ENCODE measurements at regions not wholly inside any gene's neighbourhood (a gene's known extent, or its start where the extent isn't known, plus 50 kb on each side); places are given as distances from the start of the nearest gene placed in this dataset.

GRCh38 chr12:25741917-25742316 lies 188.8 kb upstream of the LMNTD1 start:
- H3K4me1 ChIP-seq (ENCODE audit: insufficient read depth), result no peaks in the 10 kb centered on the region
- H3K4me3 ChIP-seq, result no peak overlapping the region
- WGBS, 3 donors, result 99 to 100% (median 100%) methylated on average over 1 of the region's 1 CpG
- DNase-seq, result no peak
- no peaks in the 10 kb centered on the region for H3K27me3 ChIP-seq
- no peaks in the 10 kb centered on the region for H3K9me3 ChIP-seq
- no peak overlapping the region for H3K27ac ChIP-seq
- H3K36me3 ChIP-seq, result no peaks in the 10 kb centered on the region
- TF ChIP-seq CTCF (IDR thresholded peaks at IDR 0.05), result no peak
- TF ChIP-seq POLR2A (IDR thresholded peaks at IDR 0.05), result no peak
- TF ChIP-seq EP300 (IDR thresholded peaks at IDR 0.05), result no peak
- intact Hi-C loops (cut with DNase I), result no loop called here

GRCh38 chr12:25743679-25744215 lies 190.7 kb upstream of the LMNTD1 start:
- TF ChIP-seq EP300 (IDR thresholded peaks at IDR 0.05), result no peak
- TF ChIP-seq CTCF (IDR thresholded peaks at IDR 0.05), result no peak
- no peak for TF ChIP-seq POLR2A (IDR thresholded peaks at IDR 0.05)
- Histone ChIP-seq H3K4me1 (ENCODE audit: insufficient read depth) (no peaks in the 10 kb centered on the region), H3K27me3 (no peaks in the 10 kb centered on the region), H3K4me3 (no peak overlapping the region), H3K27ac (no peak overlapping the region), H3K36me3 (no peaks in the 10 kb centered on the region), H3K9me3 (no peaks in the 10 kb centered on the region)
- DNase-seq, result no peak
- intact Hi-C loops (cut with DNase I), result no loop called here
- WGBS, 3 donors, result 71 to 85% (median 74%) methylated on average over 5 of the region's 5 CpGs

- WGBS, 3 donors, result 76 to 86% (median 81%) methylated on average over 4 of the region's 4 CpGs
- no peak for DNase-seq
These were observed 191.2 kb upstream of the LMNTD1 start for GRCh38 chr12:25744313-25744712.

GRCh38 chr12:25745281-25745680 lies 192.2 kb upstream of the LMNTD1 start:
- WGBS, 3 donors, result 19 to 45% (median 32%) methylated on average over 2 of the region's 2 CpGs
- H3K27ac ChIP-seq, result no peak overlapping the region
- H3K4me3 ChIP-seq, result no peak overlapping the region
- no peaks in the 10 kb centered on the region for H3K4me1 ChIP-seq (ENCODE audit: insufficient read depth)
- intact Hi-C loops (cut with DNase I), result no loop called here
- no peak for DNase-seq
- H3K27me3 ChIP-seq, result no peaks in the 10 kb centered on the region
- TF ChIP-seq POLR2A (IDR thresholded peaks at IDR 0.05), result no peak
- no peak for TF ChIP-seq EP300 (IDR thresholded peaks at IDR 0.05)
- TF ChIP-seq CTCF (IDR thresholded peaks at IDR 0.05), result no peak
- no peaks in the 10 kb centered on the region for H3K9me3 ChIP-seq
- H3K36me3 ChIP-seq, result no peaks in the 10 kb centered on the region

More at GRCh38 chr12:25744313-25744712, 191.2 kb upstream of the LMNTD1 start:
- no peaks in the 10 kb centered on the region for H3K4me1 ChIP-seq (ENCODE audit: insufficient read depth)
- no peaks in the 10 kb centered on the region for H3K9me3 ChIP-seq
- no peaks in the 10 kb centered on the region for H3K27me3 ChIP-seq
- no peak overlapping the region for H3K27ac ChIP-seq
- TF ChIP-seq CTCF (IDR thresholded peaks at IDR 0.05), result no peak
- TF ChIP-seq EP300 (IDR thresholded peaks at IDR 0.05), result no peak
- intact Hi-C loops (cut with DNase I), result no loop called here
- no peaks in the 10 kb centered on the region for H3K36me3 ChIP-seq
- H3K4me3 ChIP-seq, result no peak overlapping the region
